ENCODE measurements at regions not wholly inside any gene's neighbourhood (a gene's known extent, or its start where the extent isn't known, plus 50 kb on each side); places are given as distances from the start of the nearest gene placed in this dataset.

DNA sequence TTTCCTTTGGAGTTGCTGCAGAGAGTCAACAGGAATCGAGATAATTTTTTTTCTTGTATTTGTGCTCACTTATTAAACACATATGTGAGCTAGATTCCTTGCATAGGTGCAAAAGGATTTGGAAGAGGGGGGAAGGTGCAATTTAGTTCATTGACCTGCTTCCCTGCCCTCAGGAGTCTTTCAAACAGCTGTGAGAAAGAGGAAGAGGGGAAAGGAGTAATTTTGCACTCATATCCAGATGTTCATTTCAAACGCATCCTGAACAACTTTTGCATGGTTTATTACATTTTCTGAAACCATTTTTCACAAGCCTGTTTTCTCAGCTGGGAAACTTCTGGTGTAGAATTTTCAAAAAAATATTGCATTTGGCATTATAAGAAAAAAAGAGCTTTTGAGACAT is 795.0 kb downstream of the MAFB start:
- Histone ChIP-seq H3K4me3 (replicated peaks; ENCODE audit: insufficient read depth, low read length) (no peak overlapping the region), H3K27ac (replicated peaks) (no peak overlapping the region), H3K27me3 (ENCODE audit: insufficient read depth, poor library complexity, severe bottlenecking) (no peaks in the 10 kb centered on the region)
- TF ChIP-seq, protein P1, sequence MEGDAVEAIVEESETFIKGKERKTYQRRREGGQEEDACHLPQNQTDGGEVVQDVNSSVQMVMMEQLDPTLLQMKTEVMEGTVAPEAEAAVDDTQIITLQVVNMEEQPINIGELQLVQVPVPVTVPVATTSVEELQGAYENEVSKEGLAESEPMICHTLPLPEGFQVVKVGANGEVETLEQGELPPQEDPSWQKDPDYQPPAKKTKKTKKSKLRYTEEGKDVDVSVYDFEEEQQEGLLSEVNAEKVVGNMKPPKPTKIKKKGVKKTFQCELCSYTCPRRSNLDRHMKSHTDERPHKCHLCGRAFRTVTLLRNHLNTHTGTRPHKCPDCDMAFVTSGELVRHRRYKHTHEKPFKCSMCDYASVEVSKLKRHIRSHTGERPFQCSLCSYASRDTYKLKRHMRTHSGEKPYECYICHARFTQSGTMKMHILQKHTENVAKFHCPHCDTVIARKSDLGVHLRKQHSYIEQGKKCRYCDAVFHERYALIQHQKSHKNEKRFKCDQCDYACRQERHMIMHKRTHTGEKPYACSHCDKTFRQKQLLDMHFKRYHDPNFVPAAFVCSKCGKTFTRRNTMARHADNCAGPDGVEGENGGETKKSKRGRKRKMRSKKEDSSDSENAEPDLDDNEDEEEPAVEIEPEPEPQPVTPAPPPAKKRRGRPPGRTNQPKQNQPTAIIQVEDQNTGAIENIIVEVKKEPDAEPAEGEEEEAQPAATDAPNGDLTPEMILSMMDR (IDR thresholded peaks at IDR 0.05; ENCODE audit: insufficient read depth, low read length), result no peak
- no peak for TF ChIP-seq SPI1 (IDR thresholded peaks at IDR 0.05; ENCODE audit: borderline replicate concordance, low read depth)
- no peak for TF ChIP-seq POLR2AphosphoS5 (IDR thresholded peaks at IDR 0.05; ENCODE audit: low read depth)
- no peak for TF ChIP-seq GABPA (IDR thresholded peaks at IDR 0.05; ENCODE audit: low read depth)
- TF ChIP-seq, protein P2, sequence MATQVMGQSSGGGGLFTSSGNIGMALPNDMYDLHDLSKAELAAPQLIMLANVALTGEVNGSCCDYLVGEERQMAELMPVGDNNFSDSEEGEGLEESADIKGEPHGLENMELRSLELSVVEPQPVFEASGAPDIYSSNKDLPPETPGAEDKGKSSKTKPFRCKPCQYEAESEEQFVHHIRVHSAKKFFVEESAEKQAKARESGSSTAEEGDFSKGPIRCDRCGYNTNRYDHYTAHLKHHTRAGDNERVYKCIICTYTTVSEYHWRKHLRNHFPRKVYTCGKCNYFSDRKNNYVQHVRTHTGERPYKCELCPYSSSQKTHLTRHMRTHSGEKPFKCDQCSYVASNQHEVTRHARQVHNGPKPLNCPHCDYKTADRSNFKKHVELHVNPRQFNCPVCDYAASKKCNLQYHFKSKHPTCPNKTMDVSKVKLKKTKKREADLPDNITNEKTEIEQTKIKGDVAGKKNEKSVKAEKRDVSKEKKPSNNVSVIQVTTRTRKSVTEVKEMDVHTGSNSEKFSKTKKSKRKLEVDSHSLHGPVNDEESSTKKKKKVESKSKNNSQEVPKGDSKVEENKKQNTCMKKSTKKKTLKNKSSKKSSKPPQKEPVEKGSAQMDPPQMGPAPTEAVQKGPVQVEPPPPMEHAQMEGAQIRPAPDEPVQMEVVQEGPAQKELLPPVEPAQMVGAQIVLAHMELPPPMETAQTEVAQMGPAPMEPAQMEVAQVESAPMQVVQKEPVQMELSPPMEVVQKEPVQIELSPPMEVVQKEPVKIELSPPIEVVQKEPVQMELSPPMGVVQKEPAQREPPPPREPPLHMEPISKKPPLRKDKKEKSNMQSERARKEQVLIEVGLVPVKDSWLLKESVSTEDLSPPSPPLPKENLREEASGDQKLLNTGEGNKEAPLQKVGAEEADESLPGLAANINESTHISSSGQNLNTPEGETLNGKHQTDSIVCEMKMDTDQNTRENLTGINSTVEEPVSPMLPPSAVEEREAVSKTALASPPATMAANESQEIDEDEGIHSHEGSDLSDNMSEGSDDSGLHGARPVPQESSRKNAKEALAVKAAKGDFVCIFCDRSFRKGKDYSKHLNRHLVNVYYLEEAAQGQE (IDR thresholded peaks at IDR 0.05; ENCODE audit: insufficient replicate concordance, low read depth), result no peak
- DNase-seq (ENCODE audit: low read depth in 1 of 2, low spot score in 1 of 2), result no peak

DNA sequence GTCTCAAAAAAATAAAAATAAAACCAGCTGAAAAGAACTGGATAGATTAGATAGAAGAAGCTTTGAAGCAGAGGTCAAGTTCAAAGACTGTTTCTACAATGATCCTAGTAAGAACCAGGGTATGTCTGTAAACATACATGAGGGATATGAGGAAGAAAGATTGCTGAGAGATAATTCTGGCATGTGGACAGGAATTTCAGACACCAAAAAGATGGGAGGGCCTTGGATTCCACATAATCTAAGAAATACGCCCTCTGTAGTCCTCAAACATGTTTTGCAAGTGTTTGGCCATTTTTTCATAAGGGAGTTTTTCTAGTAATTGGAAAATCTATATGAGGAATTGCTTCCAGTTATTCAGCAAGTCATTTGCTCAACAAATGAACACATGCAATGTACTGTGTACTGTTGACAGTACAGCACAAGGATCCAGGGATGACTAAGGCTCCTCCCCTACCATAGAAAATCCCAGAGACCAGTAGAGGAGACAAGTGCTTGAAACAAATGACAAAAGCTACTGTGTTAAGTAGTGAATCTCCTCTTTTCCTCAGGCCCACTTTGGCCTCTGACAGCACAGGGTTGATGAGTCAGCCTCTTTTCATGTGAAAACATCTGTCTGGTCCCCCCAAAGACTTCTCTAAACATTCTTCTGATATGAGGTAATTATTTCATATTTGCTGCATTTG is 795.9 kb downstream of the MAFB start:
- TF ChIP-seq GABPA (IDR thresholded peaks at IDR 0.05; ENCODE audit: low read depth), result no peak
- TF ChIP-seq SPI1 (IDR thresholded peaks at IDR 0.05; ENCODE audit: borderline replicate concordance, low read depth), result no peak
- TF ChIP-seq, protein P2 (IDR thresholded peaks at IDR 0.05; ENCODE audit: insufficient replicate concordance, low read depth), result no peak
- TF ChIP-seq, protein P1 (IDR thresholded peaks at IDR 0.05; ENCODE audit: insufficient read depth, low read length), result no peak
- TF ChIP-seq POLR2AphosphoS5 (IDR thresholded peaks at IDR 0.05; ENCODE audit: low read depth), result no peak
- H3K27ac ChIP-seq (replicated peaks), result no peak overlapping the region
- H3K27me3 ChIP-seq (ENCODE audit: insufficient read depth, poor library complexity, severe bottlenecking), result no peaks in the 10 kb centered on the region
- no peak for DNase-seq (ENCODE audit: low read depth in 1 of 2, low spot score in 1 of 2)
- no peak overlapping the region for H3K4me3 ChIP-seq (replicated peaks; ENCODE audit: insufficient read depth, low read length)

DNA sequence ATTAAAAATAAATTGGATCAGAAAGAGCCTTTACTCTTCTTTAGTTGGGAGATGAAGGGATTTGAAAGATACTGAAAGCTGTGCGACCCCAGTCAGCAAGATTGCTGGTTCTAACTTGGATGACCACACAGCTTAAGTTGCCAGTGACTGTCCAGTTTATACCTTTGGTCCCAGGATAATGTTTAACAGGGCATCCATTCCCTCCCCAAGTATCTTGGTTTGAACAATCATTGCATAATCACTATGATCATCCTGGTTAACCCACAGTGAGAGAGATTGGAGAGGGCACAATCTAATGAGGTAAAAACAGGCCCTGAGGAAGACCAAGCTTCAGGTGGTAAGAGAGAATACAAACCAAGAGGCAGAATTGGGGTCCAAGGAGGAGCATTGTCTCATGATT is 798.3 kb downstream of the MAFB start:
- DNase-seq (ENCODE audit: low read depth in 1 of 2, low spot score in 1 of 2), result no peak
- Histone ChIP-seq H3K27ac (replicated peaks) (no peak overlapping the region), H3K27me3 (ENCODE audit: insufficient read depth, poor library complexity, severe bottlenecking) (peaks cover 2% of the 10 kb centered on the region), H3K4me3 (replicated peaks; ENCODE audit: insufficient read depth, low read length) (no peak overlapping the region)
- TF ChIP-seq SPI1 (IDR thresholded peaks at IDR 0.05; ENCODE audit: borderline replicate concordance, low read depth) (no peak), GABPA (IDR thresholded peaks at IDR 0.05; ENCODE audit: low read depth) (no peak), POLR2AphosphoS5 (IDR thresholded peaks at IDR 0.05; ENCODE audit: low read depth) (no peak)
- TF ChIP-seq, protein P2 (IDR thresholded peaks at IDR 0.05; ENCODE audit: insufficient replicate concordance, low read depth), result no peak
- TF ChIP-seq, protein P1 (IDR thresholded peaks at IDR 0.05; ENCODE audit: insufficient read depth, low read length), result no peak
